Right lobe of liver (tissue), 6 donors: ENCODE measurements at regions not wholly inside any gene's neighbourhood (a gene's known extent, or its start where the extent isn't known, plus 50 kb on each side); places are given as distances from the start of the nearest gene placed in this dataset.

Experiments used
- ATAC-seq, 4 donors: fragments of 200-7000 bp; cut with Tn5 transposase; one replicate each; pipeline ENCODE4 v1.9.1; 2020; ENCODE audit warnings: mild to moderate bottlenecking in 4 of 4, moderate library complexity in 4 of 4
- DNase-seq, 3 donors: peaks; one replicate each; pipeline ENCODE4 v3.0.0-alpha.2; 2020
- H3K27ac ChIP-seq, 3 donors: fragments of 200-600 bp; one replicate each; pipeline ENCODE4 v1.8.0; 2022
- H3K27me3 ChIP-seq, 2 donors: fragments of 200-600 bp; one replicate each; pipeline ENCODE4 v1.8.0; 2022
- H3K36me3 ChIP-seq, 4 donors: fragments of 200-600 bp; sonication (generic) in 1 of 4; one replicate each; pipeline versions ENCODE4 v1.5.1 to v1.8.0; 2017 to 2022; ENCODE audit warnings: control low read depth in 1 of 4
- H3K4me1 ChIP-seq, 4 donors: fragments of 200-600 bp; sonication (generic) in 1 of 4; one replicate each; pipeline versions ENCODE4 v1.5.1 to v1.8.0; 2017 to 2022; ENCODE audit warnings: control low read depth in 1 of 4
- H3K4me3 ChIP-seq, 3 donors: fragments of 200-600 bp; one replicate each; pipeline ENCODE4 v1.8.0; 2022
- H3K9me3 ChIP-seq, 4 donors: fragments of 200-600 bp; sonication (generic) in 1 of 4; one replicate each; pipeline versions ENCODE4 v1.5.1 to v1.8.0; 2017 to 2022; ENCODE audit warnings: control low read depth in 1 of 4
- CTCF ChIP-seq, 4 donors: fragments of 200-600 bp in 3 of 4; fragments of 450-650 bp in 1 of 4; IDR thresholded peaks; one replicate each; pipeline versions ENCODE4 v1.5.1 to v1.8.0; 2016 to 2022; ENCODE audit warnings: antibody characterized with exemption in 4 of 4, mild to moderate bottlenecking in 2 of 4
- POLR2A ChIP-seq: fragments of 450-650 bp; IDR thresholded peaks from one replicate; pipeline ENCODE4 v1.6.1; 2017; ENCODE audit warnings: antibody characterized with exemption, mild to moderate bottlenecking
- WGBS: methylation state at CpG from one replicate; pipeline ENCODE4 v1.1.6; 2018; ENCODE audit warnings: low coverage, low lambda C conversion rate; ENCODE audit not compliant: insufficient coverage; ENCODE audit errors: missing lambda C conversion rate; 5-methylcytosine and 5-hydroxymethylcytosine counted together
- intact Hi-C, 2 donors: fragments of 100-400 bp; cut with DNase I; formaldehyde crosslinking; loops; one replicate each; pipeline versions ENCODE4 v1.11.2 to v1.14.1; 2022
- donor health status: DM: no; HTN: yes; CAD: no.
- donor health status: DM: no; HTN: no; CAD: no.
- donor health status: DM: no; HTN: no; CAD: no.
- donor health status: DM: no; HTN: yes; CAD: no.
- donor health status: DM: no; HTN: yes; CAD: no.

- H3K27ac ChIP-seq = no peak overlapping the region
- H3K27me3 ChIP-seq = no peaks in the 10 kb centered on the region
- no peaks in the 10 kb centered on the region for H3K36me3 ChIP-seq
- WGBS = 38% methylated on average over 5 of the region's 7 CpGs
- no peak for ATAC-seq
- no peaks in the 10 kb centered on the region for H3K9me3 ChIP-seq
- no peak overlapping the region for H3K4me3 ChIP-seq
- no peaks in the 10 kb centered on the region for H3K4me1 ChIP-seq
- DNase-seq = no peak
- TF ChIP-seq CTCF (IDR thresholded peaks at IDR 0.05) (no peak), POLR2A (no peak)
- intact Hi-C loops = loop anchor here (10.0 kb wide), 1 partner anchor 115 kb away; no protein-coding TSS in a partner anchor
These were observed 62.4 kb upstream of the URI1 start for GRCh38 chr19:29879655-29879974.

GRCh38 chr19:29880498-29881081, 61.4 kb upstream of the URI1 start:
- H3K9me3 ChIP-seq = no peaks in the 10 kb centered on the region
- ATAC-seq (peak in 1 of 4 donors; percentile 17), DNase-seq (no peak)
- no peak overlapping the region for H3K4me3 ChIP-seq
- H3K36me3 ChIP-seq = no peaks in the 10 kb centered on the region
- no peaks in the 10 kb centered on the region for H3K27me3 ChIP-seq
- H3K27ac ChIP-seq = no peak overlapping the region
- WGBS = 42% methylated on average over 8 of the region's 10 CpGs
- no peak for TF ChIP-seq POLR2A
- TF ChIP-seq CTCF (IDR thresholded peaks at IDR 0.05) = no peak
- H3K4me1 ChIP-seq = no peaks in the 10 kb centered on the region
- intact Hi-C loops = no loop called here

- 72% methylated on average over 5 of the region's 5 CpGs for WGBS
- no peak for DNase-seq
- H3K9me3 ChIP-seq = no peaks in the 10 kb centered on the region
- no peak for ATAC-seq
- H3K27ac ChIP-seq = no peak overlapping the region
- TF ChIP-seq POLR2A (no peak), CTCF (IDR thresholded peaks at IDR 0.05) (no peak)
- no peaks in the 10 kb centered on the region for H3K27me3 ChIP-seq
- no peaks in the 10 kb centered on the region for H3K36me3 ChIP-seq
- H3K4me1 ChIP-seq = no peaks in the 10 kb centered on the region
- no peak overlapping the region for H3K4me3 ChIP-seq
- intact Hi-C loops = no loop called here
These were observed 60.7 kb upstream of the URI1 start for GRCh38 chr19:29881386-29881785.

GRCh38 chr19:29882719-29883105, 59.3 kb upstream of the URI1 start:
- Histone ChIP-seq H3K27me3 (no peaks in the 10 kb centered on the region), H3K9me3 (no peaks in the 10 kb centered on the region), H3K4me1 (no peaks in the 10 kb centered on the region), H3K4me3 (no peak overlapping the region), H3K27ac (no peak overlapping the region), H3K36me3 (no peaks in the 10 kb centered on the region)
- intact Hi-C loops = no loop called here
- DNase-seq (no peak), ATAC-seq (no peak)
- WGBS = no CpG with 5 or more reads among the region's 13 CpGs
- TF ChIP-seq CTCF (IDR thresholded peaks at IDR 0.05) = no peak
- no peak for TF ChIP-seq POLR2A

- TF ChIP-seq POLR2A (no peak), CTCF (IDR thresholded peaks at IDR 0.05) (no peak)
- no peaks in the 10 kb centered on the region for H3K27me3 ChIP-seq
- no peaks in the 10 kb centered on the region for H3K4me1 ChIP-seq
- H3K4me3 ChIP-seq = no peak overlapping the region
- no peaks in the 10 kb centered on the region for H3K9me3 ChIP-seq
- intact Hi-C loops = no loop called here
- DNase-seq = no peak
- no peak overlapping the region for H3K27ac ChIP-seq
- H3K36me3 ChIP-seq = no peaks in the 10 kb centered on the region
- no peak for ATAC-seq
- 65% methylated on average over 2 of the region's 2 CpGs for WGBS
These were observed 58.0 kb upstream of the URI1 start for GRCh38 chr19:29884044-29884443.
